ENCODE measurements at regions not wholly inside any gene's neighbourhood (a gene's known extent, or its start where the extent isn't known, plus 50 kb on each side); places are given as distances from the start of the nearest gene placed in this dataset.

GRCh38 chr9:79046401-79046800, 525.4 kb upstream of the TLE4 start (continued):
- no peak for TF ChIP-seq NANOG (IDR thresholded peaks at IDR 0.05; ENCODE audit: insufficient read depth, low read depth, low read length, poor library complexity, severe bottlenecking)

- no peaks in the 10 kb centered on the region for H3K36me3 ChIP-seq (ENCODE audit: control insufficient read depth in 2 of 4, insufficient read depth in 4 of 4, low read length in 3 of 4)
- no peak overlapping the region for H3K4me2 ChIP-seq (ENCODE audit: insufficient read depth in 1 of 2, low read depth in 2 of 2, low read length in 2 of 2)
- FAIRE-seq (no peak), DNase-seq (ENCODE audit: low read depth in 1 of 2, low spot score in 2 of 2) (no peak)
- H3K4me1 ChIP-seq (replicated peaks in 1 of 4; ENCODE audit: control insufficient read depth in 3 of 4, insufficient read depth in 4 of 4, low read length in 3 of 4), result no peaks in the 10 kb centered on the region
- H2AFZ ChIP-seq (ENCODE audit: low read length), result no peak overlapping the region
- CTCF ChIA-PET (ENCODE audit: partially characterized antibody), result no interaction called here
- no peak overlapping the region for H3K14ac ChIP-seq (ENCODE audit: insufficient read length)
- no peak overlapping the region for H3K27ac ChIP-seq (ENCODE audit: low read depth, low read length)
- H2BK20ac ChIP-seq (ENCODE audit: low read length), result no peak overlapping the region
- no peak overlapping the region for H3K4ac ChIP-seq (replicated peaks; ENCODE audit: insufficient read length, low read depth, low read length)
- no peaks in the 10 kb centered on the region for H3K79me1 ChIP-seq (ENCODE audit: low read depth, low read length)
- H3K9ac ChIP-seq (replicated peaks in 1 of 4; ENCODE audit: extremely low read depth in 1 of 4, low read depth in 3 of 4, low read length in 3 of 4), result no peak overlapping the region
- H4K8ac ChIP-seq (ENCODE audit: extremely low read depth, insufficient read depth, low read length), result no peak overlapping the region
- H3K27me3 ChIP-seq (replicated peaks in 1 of 4; ENCODE audit: control insufficient read depth in 3 of 4, extremely low read depth in 1 of 4, insufficient read depth in 3 of 4, low read length in 3 of 4), result no peaks in the 10 kb centered on the region
- H3K9me3 ChIP-seq (ENCODE audit: insufficient read depth in 2 of 2, low read depth in 1 of 2, low read length in 1 of 2), result no peaks in the 10 kb centered on the region
- H2BK5ac ChIP-seq (ENCODE audit: low read depth, low read length), result no peak overlapping the region
- H2BK12ac ChIP-seq (ENCODE audit: low read depth, low read length), result no peak overlapping the region
- POLR2A ChIA-PET (ENCODE audit: partially characterized antibody), result no interaction called here
- no peak overlapping the region for H4K5ac ChIP-seq (ENCODE audit: insufficient read length, low read depth, low read length)
- H4K91ac ChIP-seq (replicated peaks; ENCODE audit: insufficient read length, low read length), result no peak overlapping the region
- no peak overlapping the region for H3K56ac ChIP-seq (replicated peaks; ENCODE audit: insufficient read length, low read depth, low read length)
- H4K20me1 ChIP-seq (replicated peaks in 1 of 2; ENCODE audit: control insufficient read depth in 1 of 2, insufficient read depth in 2 of 2, low read length in 2 of 2), result no peaks in the 10 kb centered on the region
- H3K23me2 ChIP-seq (ENCODE audit: low read depth, low read length), result no peaks in the 10 kb centered on the region
- no peak overlapping the region for H2BK120ac ChIP-seq (replicated peaks; ENCODE audit: low read depth, low read length)
- H3K18ac ChIP-seq (ENCODE audit: extremely low read depth, low read length), result no peak overlapping the region
- H2AK5ac ChIP-seq (ENCODE audit: low read depth, low read length), result no peak overlapping the region
- H3K4me3 ChIP-seq (ENCODE audit: extremely low read depth in 1 of 4, insufficient read depth in 2 of 4, low read depth in 3 of 4, low read length in 4 of 4), result no peak overlapping the region
- H2BK15ac ChIP-seq (ENCODE audit: low read length), result no peak overlapping the region
- H3K79me2 ChIP-seq (ENCODE audit: control insufficient read depth in 1 of 2, insufficient read depth in 2 of 2, low read length in 2 of 2), result no peaks in the 10 kb centered on the region
- no peak overlapping the region for H3K23ac ChIP-seq (ENCODE audit: insufficient read length)
- WGBS, 2 experiments (ENCODE audit: extremely low coverage in 1 of 2, insufficient coverage in 1 of 2, insufficient read length in 1 of 2, insufficient replicate concordance in 2 of 2, low coverage in 1 of 2, low lambda C conversion rate in 2 of 2, missing lambda C conversion rate in 1 of 2), result 91% methylated on average over 5 of the region's 5 CpGs; no CpG with 5 or more reads in 1 of the 2 experiments
- TF ChIP-seq TAF7 (optimal IDR thresholded peaks at IDR 0.05; ENCODE audit: borderline replicate concordance, low read depth, low read length) (no peak), MAFK (IDR thresholded peaks at IDR 0.05; ENCODE audit: low read depth, low read length) (no peak), POLR2A (IDR thresholded peaks at IDR 0.05; ENCODE audit: control extremely low read depth in 1 of 2, low read depth in 2 of 2, low read length in 2 of 2) (no peak), CEBPB (IDR thresholded peaks at IDR 0.05; ENCODE audit: low read depth, low read length) (no peak), CHD1 (IDR thresholded peaks at IDR 0.05; ENCODE audit: low read depth, low read length) (no peak), ATF2 (IDR thresholded peaks at IDR 0.05; ENCODE audit: low read length) (no peak), CBX8 (IDR thresholded peaks at IDR 0.05; ENCODE audit: borderline replicate concordance, low read depth, low read length) (no peak), SP1 (IDR thresholded peaks at IDR 0.05; ENCODE audit: low read depth, low read length) (no peak), SIN3A (conservative IDR thresholded peaks at IDR 0.05 in 1 of 2, IDR thresholded peaks at IDR 0.05 in 1 of 2; ENCODE audit: low read depth in 1 of 2, low read length in 2 of 2) (no peak), TAF1 (IDR thresholded peaks at IDR 0.05; ENCODE audit: low read depth, low read length) (no peak), MAX (IDR thresholded peaks at IDR 0.05) (no peak), NANOG (IDR thresholded peaks at IDR 0.05; ENCODE audit: insufficient read depth, low read depth, low read length, poor library complexity, severe bottlenecking) (no peak)
Observed at GRCh38 chr9:79049371-79049770, 522.4 kb upstream of the TLE4 start.
